GM18505 (cell line): ENCODE measurements at regions not wholly inside any gene's neighbourhood (a gene's known extent, or its start where the extent isn't known, plus 50 kb on each side); places are given as distances from the start of the nearest gene placed in this dataset.
"Not testable (repeated sequence)": the region's sequence is repeated elsewhere in the genome, so short reads cannot be mapped to it uniquely, and the experiment has no call there.

Experiments
- ATAC-seq: cut with Tn5 transposase; IDR thresholded peaks from one replicate; pipeline ENCODE4 v1.9.1; 2021; ENCODE audit not compliant: unreplicated experiment
- POLR2A ChIP-seq: IDR thresholded peaks from 4 replicates; pipeline ENCODE4 v1.6.1; 2011; ENCODE audit warnings: borderline replicate concordance; ENCODE audit not compliant: insufficient read depth, insufficient read length; ENCODE audit errors: extremely low read depth

- TF ChIP-seq POLR2A, result no peak
- no peak for ATAC-seq
Measured at GRCh38 chr11:109521571-109522086, 99.6 kb downstream of the C11orf87 start.

- ATAC-seq, result no peak
- TF ChIP-seq POLR2A, result no peak
Measured at GRCh38 chr11:109522116-109522755, 100.2 kb downstream of the C11orf87 start.

- ATAC-seq, result not testable (repeated sequence)
Measured at GRCh38 chr11:109525636-109526035, 103.6 kb downstream of the C11orf87 start.

- no peak for ATAC-seq
- no peak for TF ChIP-seq POLR2A
Measured at GRCh38 chr11:109526061-109526460, 104.1 kb downstream of the C11orf87 start.

GRCh38 chr11:109526931-109527330 lies 104.9 kb downstream of the C11orf87 start:
- no peak for TF ChIP-seq POLR2A
- no peak for ATAC-seq

GRCh38 chr11:109527496-109527895 lies 105.5 kb downstream of the C11orf87 start:
- no peak for TF ChIP-seq POLR2A
- ATAC-seq, result no peak

GRCh38 chr11:109547356-109548027 lies 125.5 kb downstream of the C11orf87 start:
- ATAC-seq, result no peak
- TF ChIP-seq POLR2A, result no peak

- TF ChIP-seq POLR2A, result no peak
- no peak for ATAC-seq
Measured at GRCh38 chr11:109552376-109552775, 130.4 kb downstream of the C11orf87 start.

- ATAC-seq, result no peak
Measured at GRCh38 chr11:109553284-109553683, 131.3 kb downstream of the C11orf87 start.

GRCh38 chr11:109554951-109555350 lies 133.0 kb downstream of the C11orf87 start:
- ATAC-seq, result no peak
- TF ChIP-seq POLR2A, result no peak

More at GRCh38 chr11:109553284-109553683, 131.3 kb downstream of the C11orf87 start:
- TF ChIP-seq POLR2A, result no peak

GRCh38 chr11:109564241-109564640 lies 142.3 kb downstream of the C11orf87 start:
- no peak for TF ChIP-seq POLR2A
- no peak for ATAC-seq

GRCh38 chr11:109582470-109582869 lies 160.5 kb downstream of the C11orf87 start:
- no peak for ATAC-seq
- no peak for TF ChIP-seq POLR2A

GRCh38 chr11:109584001-109584972 lies 162.3 kb downstream of the C11orf87 start:
- TF ChIP-seq POLR2A, result no peak
- no peak for ATAC-seq

- ATAC-seq, result no peak
- no peak for TF ChIP-seq POLR2A
Measured at GRCh38 chr11:109586789-109587188, 164.8 kb downstream of the C11orf87 start.

GRCh38 chr11:109590782-109591181 lies 168.8 kb downstream of the C11orf87 start:
- no peak for ATAC-seq
- no peak for TF ChIP-seq POLR2A
